Panc1 (cell line): ENCODE measurements at regions not wholly inside any gene's neighbourhood (a gene's known extent, or its start where the extent isn't known, plus 50 kb on each side); places are given as distances from the start of the nearest gene placed in this dataset.

Experiments used
- CTCF ChIP-seq: fragments of 450-650 bp; IDR thresholded peaks from 2 replicates; pipeline ENCODE4 v1.5.1; 2017; ENCODE audit warnings: mild to moderate bottlenecking
- POLR2AphosphoS5 ChIP-seq: IDR thresholded peaks from 2 replicates; pipeline ENCODE4 v1.6.1; 2012; ENCODE audit warnings: mild to moderate bottlenecking, low read depth, low read length, moderate library complexity

- TF ChIP-seq POLR2AphosphoS5, result no peak
- TF ChIP-seq CTCF, result no peak
These were observed 1259.8 kb upstream of the GJE1 start for GRCh38 chr6:140872885-140873284.
